Loucy (cell line): ENCODE measurements at regions not wholly inside any gene's neighbourhood (a gene's known extent, or its start where the extent isn't known, plus 50 kb on each side); places are given as distances from the start of the nearest gene placed in this dataset.

ENCODE experiments used
- CTCF ChIP-seq: fragments of 200-600 bp; sonication (generic); conservative IDR thresholded peaks from 2 replicates; pipeline ENCODE4 v1.5.1; 2014; ENCODE audit warnings: mild to moderate bottlenecking, antibody characterized with exemption, low read length
- EZH2phosphoT487 ChIP-seq: fragments of 200-600 bp; IDR thresholded peaks from 2 replicates; pipeline ENCODE4 v1.6.1; 2018; ENCODE audit warnings: antibody characterized with exemption, mild to moderate bottlenecking, moderate library complexity, borderline replicate concordance

GRCh38 chr7:10773430-10773829, 200.2 kb upstream of the PHF14 start:
- TF ChIP-seq CTCF, result no peak
- TF ChIP-seq EZH2phosphoT487, result no peak
